Gastroesophageal sphincter (tissue), 4 donors: ENCODE measurements at regions not wholly inside any gene's neighbourhood (a gene's known extent, or its start where the extent isn't known, plus 50 kb on each side); places are given as distances from the start of the nearest gene placed in this dataset.
"Not testable (repeated sequence)": the region's sequence is repeated elsewhere in the genome, so short reads cannot be mapped to it uniquely, and the experiment has no call there.

Source experiments
- ATAC-seq: fragments of 150-250 bp; one replicate; pipeline ENCODE4 v1.9.1; 2016; ENCODE audit warnings: mild to moderate bottlenecking, moderate library complexity
- H3K27ac ChIP-seq, 4 donors: fragments of 200-600 bp; sonication (generic) in 3 of 4; 1 replicate in 3 of 4; 2 replicates in 1 of 4; pipeline ENCODE4 v1.5.1; 2016 to 2019
- H3K27me3 ChIP-seq: fragments of 200-600 bp; sonication (generic); one replicate; pipeline ENCODE4 v1.5.1; 2019
- H3K36me3 ChIP-seq, 2 donors: fragments of 200-600 bp; sonication (generic); one replicate each; pipeline ENCODE4 v1.5.1; 2019; ENCODE audit warnings: control low read depth in 1 of 2
- H3K4me1 ChIP-seq, 3 donors: fragments of 200-600 bp; sonication (generic); 1 replicate in 2 of 3; 2 replicates in 1 of 3; pipeline ENCODE4 v1.5.1; 2016 to 2019; ENCODE audit warnings: control low read depth in 2 of 3
- H3K4me3 ChIP-seq, 2 donors: fragments of 200-600 bp; sonication (generic); one replicate each; pipeline ENCODE4 v1.5.1; 2019; ENCODE audit warnings: mild to moderate bottlenecking in 1 of 2, moderate library complexity in 1 of 2
- H3K9me3 ChIP-seq, 3 donors: fragments of 200-600 bp; sonication (generic); one replicate each; pipeline ENCODE4 v1.5.1; 2017 to 2019; ENCODE audit warnings: control low read depth in 2 of 3
- EP300 ChIP-seq: sonication (generic); formaldehyde crosslinking; IDR thresholded peaks from one replicate; pipeline ENCODE4 v1.6.1; 2017; ENCODE audit warnings: antibody characterized with exemption, mild to moderate bottlenecking
- POLR2A ChIP-seq, 2 donors: fragments of 450-650 bp; IDR thresholded peaks; one replicate each; pipeline ENCODE4 v1.6.1; 2017; ENCODE audit warnings: antibody characterized with exemption in 2 of 2, mild to moderate bottlenecking in 2 of 2, moderate library complexity in 1 of 2
- POLR2AphosphoS5 ChIP-seq: sonication (generic); formaldehyde crosslinking; IDR thresholded peaks from one replicate; pipeline ENCODE4 v1.6.1; 2017; ENCODE audit warnings: antibody characterized with exemption
- WGBS, 2 donors: methylation state at CpG; one replicate each; pipeline ENCODE4 v1.1.5; 2018; ENCODE audit warnings: low coverage in 1 of 2; 5-methylcytosine and 5-hydroxymethylcytosine counted together
- TF ChIP-seq, protein P1 (sequence below), 4 experiments: fragments of 200-600 bp in 2 of 4; fragments of 450-650 bp in 2 of 4; sonication (generic) in 1 of 4; IDR thresholded peaks; one replicate each; pipeline ENCODE4 v1.5.1; 2017 to 2019; ENCODE audit warnings: antibody characterized with exemption in 4 of 4, mild to moderate bottlenecking in 2 of 4, moderate library complexity in 2 of 4

DNA sequence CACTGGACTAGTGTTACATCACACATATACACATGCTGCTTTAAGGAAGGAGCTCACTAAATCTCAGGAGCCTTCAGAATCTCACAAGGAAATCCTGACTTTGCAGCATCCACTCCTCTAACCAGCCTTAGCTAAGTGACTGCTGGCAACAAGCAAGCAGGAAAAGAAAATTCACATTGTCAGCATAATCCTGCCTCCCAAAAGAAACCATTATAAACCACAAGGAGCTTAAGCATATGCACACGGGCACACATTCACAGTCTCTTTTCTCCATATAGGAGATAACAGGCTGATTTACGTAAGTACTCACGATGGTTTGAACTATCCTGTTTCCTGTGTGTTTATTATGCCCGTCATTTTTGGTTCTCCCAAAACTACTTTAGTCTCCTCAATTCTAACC, 136.3 kb downstream of the TMEM144 start:
- 55 to 61% methylated on average over 4 of the region's 4 CpGs for WGBS, 2 donors
- H3K27me3 ChIP-seq: no peaks in the 10 kb centered on the region
- H3K27ac ChIP-seq: no peak overlapping the region
- no peaks in the 10 kb centered on the region for H3K4me1 ChIP-seq
- H3K36me3 ChIP-seq: no peaks in the 10 kb centered on the region
- no peak for TF ChIP-seq POLR2AphosphoS5
- no peak for TF ChIP-seq POLR2A (IDR thresholded peaks at IDR 0.05)
- TF ChIP-seq, protein P1, sequence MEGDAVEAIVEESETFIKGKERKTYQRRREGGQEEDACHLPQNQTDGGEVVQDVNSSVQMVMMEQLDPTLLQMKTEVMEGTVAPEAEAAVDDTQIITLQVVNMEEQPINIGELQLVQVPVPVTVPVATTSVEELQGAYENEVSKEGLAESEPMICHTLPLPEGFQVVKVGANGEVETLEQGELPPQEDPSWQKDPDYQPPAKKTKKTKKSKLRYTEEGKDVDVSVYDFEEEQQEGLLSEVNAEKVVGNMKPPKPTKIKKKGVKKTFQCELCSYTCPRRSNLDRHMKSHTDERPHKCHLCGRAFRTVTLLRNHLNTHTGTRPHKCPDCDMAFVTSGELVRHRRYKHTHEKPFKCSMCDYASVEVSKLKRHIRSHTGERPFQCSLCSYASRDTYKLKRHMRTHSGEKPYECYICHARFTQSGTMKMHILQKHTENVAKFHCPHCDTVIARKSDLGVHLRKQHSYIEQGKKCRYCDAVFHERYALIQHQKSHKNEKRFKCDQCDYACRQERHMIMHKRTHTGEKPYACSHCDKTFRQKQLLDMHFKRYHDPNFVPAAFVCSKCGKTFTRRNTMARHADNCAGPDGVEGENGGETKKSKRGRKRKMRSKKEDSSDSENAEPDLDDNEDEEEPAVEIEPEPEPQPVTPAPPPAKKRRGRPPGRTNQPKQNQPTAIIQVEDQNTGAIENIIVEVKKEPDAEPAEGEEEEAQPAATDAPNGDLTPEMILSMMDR (IDR thresholded peaks at IDR 0.05): no peak
- TF ChIP-seq EP300: no peak
- no peaks in the 10 kb centered on the region for H3K9me3 ChIP-seq
- no peak overlapping the region for H3K4me3 ChIP-seq
- no peak for ATAC-seq

DNA sequence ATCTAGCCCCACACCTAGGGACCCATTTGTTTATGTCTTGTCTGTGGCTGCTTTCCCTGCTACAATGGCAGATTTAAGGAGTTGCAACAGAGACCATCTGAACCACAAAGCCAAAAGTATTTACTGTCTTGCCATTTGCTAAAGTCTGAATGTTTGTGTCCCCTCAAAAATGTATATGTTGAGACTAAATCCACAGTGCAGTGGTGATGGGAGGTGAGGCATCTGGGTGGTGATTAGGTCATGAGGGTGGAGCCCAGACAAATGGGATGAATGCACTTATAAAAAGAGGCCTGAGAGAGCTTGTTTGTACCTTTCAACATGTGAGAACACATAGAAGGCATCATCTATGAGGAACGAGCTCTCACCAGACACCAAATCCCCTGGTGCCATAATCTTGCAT, 137.3 kb downstream of the TMEM144 start:
- Histone ChIP-seq H3K4me1 (no peaks in the 10 kb centered on the region), H3K4me3 (no peak overlapping the region), H3K9me3 (no peaks in the 10 kb centered on the region), H3K27me3 (no peaks in the 10 kb centered on the region), H3K36me3 (no peaks in the 10 kb centered on the region), H3K27ac (no peak overlapping the region)
- ATAC-seq: no peak
- no peak for TF ChIP-seq POLR2AphosphoS5
- no peak for TF ChIP-seq EP300
- no peak for TF ChIP-seq POLR2A (IDR thresholded peaks at IDR 0.05)
- TF ChIP-seq, protein P1 (IDR thresholded peaks at IDR 0.05): no peak
- 69% methylated on average over 1 of the region's 1 CpG; no CpG with 5 or more reads in 1 of the 2 donors for WGBS, 2 donors

DNA sequence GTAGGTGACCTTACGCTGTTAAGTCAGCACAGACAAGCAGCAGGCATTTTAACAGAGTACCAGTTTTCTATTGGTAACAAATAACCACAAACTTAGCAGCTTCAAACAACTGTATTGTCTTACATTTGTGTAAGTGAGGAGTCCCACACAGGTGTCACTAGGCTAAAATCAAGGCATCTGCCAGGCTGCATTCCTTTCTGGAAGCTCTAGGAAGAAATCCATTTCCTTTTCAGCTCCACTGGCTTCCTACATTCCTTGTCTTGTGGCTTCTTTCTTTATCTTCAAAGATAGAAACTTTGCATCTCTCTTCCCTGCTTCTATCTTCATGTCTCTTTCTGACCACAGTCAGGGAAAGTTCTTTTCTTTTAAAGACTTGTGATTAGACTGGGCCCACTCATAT, 139.9 kb downstream of the TMEM144 start:
- TF ChIP-seq, protein P1 (IDR thresholded peaks at IDR 0.05): no peak
- no peak for TF ChIP-seq EP300
- no peak for TF ChIP-seq POLR2A (IDR thresholded peaks at IDR 0.05)
- no peak for TF ChIP-seq POLR2AphosphoS5
- no peak for ATAC-seq
- Histone ChIP-seq H3K27me3 (no peaks in the 10 kb centered on the region), H3K9me3 (no peaks in the 10 kb centered on the region), H3K4me1 (no peaks in the 10 kb centered on the region), H3K36me3 (no peaks in the 10 kb centered on the region), H3K27ac (no peak overlapping the region), H3K4me3 (no peak overlapping the region)
- WGBS, 2 donors: 86 to 100% methylated on average over 1 of the region's 1 CpG

DNA sequence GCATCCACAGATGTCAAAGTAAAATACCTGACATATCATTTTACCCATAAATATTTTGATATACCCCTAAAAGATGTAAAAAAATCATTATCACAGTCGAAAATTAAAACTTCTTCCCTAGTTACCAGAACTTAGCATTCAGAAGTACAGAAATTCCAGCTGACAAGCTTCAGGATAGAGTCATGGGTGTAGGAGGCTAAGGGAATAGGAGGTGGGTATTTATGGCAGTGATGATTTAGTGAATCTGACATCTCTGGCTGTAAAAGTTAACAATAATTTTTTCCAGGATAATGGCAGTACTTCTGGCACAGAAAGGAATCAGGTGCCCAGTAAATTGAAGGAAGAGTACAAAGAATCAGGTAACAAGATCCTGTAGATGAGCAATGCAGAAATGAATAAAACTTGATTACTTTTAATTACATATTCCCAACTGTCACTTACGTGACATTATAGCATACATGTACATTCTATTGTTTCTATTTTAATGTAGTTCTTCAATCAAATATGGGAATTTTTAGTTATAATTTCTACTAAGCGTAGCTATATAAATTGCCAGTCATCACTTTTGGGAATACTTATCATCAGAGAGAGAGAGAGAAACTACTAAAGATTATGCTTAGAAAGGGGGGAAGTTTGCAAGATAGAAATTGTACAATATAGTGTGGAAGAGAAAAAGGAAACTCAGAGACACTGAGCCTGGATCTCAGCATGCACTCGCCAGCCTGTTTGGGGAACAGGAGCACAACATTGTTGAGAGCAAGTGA, 143.4 kb downstream of the TMEM144 start:
- 75 to 83% methylated on average over 4 of the region's 4 CpGs for WGBS, 2 donors
- TF ChIP-seq, protein P1 (IDR thresholded peaks at IDR 0.05): no peak
- TF ChIP-seq POLR2AphosphoS5: no peak
- TF ChIP-seq EP300: no peak
- TF ChIP-seq POLR2A (IDR thresholded peaks at IDR 0.05): no peak

DNA sequence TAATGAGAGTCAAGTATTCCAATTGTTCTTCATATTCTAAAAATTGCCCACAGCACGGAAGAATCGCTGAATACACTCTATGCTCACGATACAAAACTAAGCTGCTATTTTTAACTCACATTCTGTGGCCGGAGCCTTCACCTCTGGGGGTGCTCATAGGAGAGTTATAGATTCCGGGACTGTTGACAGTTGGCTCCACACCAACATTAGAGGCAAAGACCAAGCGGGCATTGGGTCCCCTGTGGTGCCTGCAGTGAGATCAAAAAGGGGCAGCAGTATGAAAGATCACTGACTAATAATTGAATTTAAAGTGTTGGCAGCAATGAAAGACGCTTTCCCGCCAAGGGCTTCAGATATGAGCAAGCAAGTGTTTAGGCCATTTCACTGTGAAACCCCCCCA, 146.0 kb downstream of the TMEM144 start:
- TF ChIP-seq POLR2AphosphoS5 (no peak), POLR2A (IDR thresholded peaks at IDR 0.05) (no peak), EP300 (no peak)
- TF ChIP-seq, protein P1 (IDR thresholded peaks at IDR 0.05): no peak
- peaks cover 0 to 14% (median 0%) of the 10 kb centered on the region in 3 donors for H3K9me3 ChIP-seq
- WGBS, 2 donors: 53 to 54% methylated on average over 5 to 8 of the region's 8 CpGs
- no peaks in the 10 kb centered on the region for H3K4me1 ChIP-seq
- no peak overlapping the region for H3K27ac ChIP-seq
- no peak for ATAC-seq
- no peaks in the 10 kb centered on the region for H3K27me3 ChIP-seq
- H3K36me3 ChIP-seq: no peaks in the 10 kb centered on the region
- no peak overlapping the region for H3K4me3 ChIP-seq

More for the DNA sequence above, 143.4 kb downstream of the TMEM144 start:
- Histone ChIP-seq H3K4me1 (no peaks in the 10 kb centered on the region), H3K27me3 (no peaks in the 10 kb centered on the region), H3K9me3 (peaks cover 0 to 11% (median 0%) of the 10 kb centered on the region in 3 donors), H3K27ac (no peak overlapping the region), H3K4me3 (no peak overlapping the region), H3K36me3 (no peaks in the 10 kb centered on the region)
- ATAC-seq: no peak

DNA sequence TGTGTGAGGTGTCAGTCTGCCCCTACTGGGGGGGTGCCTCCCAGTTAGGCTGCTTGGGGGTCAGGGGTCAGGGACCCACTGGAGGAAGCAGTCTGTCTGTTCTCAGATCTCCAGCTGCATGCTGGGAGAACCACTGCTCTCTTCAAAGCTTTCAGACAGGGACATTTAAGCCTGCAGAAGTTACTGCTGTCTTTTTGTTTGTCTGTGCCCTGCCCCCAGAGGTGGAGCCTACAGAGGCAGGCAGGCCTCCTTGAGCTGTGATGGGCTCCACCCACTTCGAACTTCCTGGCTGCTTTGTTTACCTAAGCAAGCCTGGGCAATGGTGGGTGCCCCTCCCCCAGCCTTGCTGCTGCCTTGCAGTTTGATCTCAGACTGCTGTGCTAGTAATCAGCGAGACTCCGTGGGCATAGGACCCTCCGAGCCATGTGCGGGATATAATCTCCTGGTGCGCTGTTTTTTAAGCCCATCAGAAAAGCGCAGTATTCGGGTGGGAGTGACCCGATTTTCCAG, 153.7 kb upstream of the RXFP1 start:
- not testable (repeated sequence) for H3K4me3 ChIP-seq, H3K36me3 ChIP-seq, H3K27me3 ChIP-seq, ATAC-seq, H3K27ac ChIP-seq, H3K4me1 ChIP-seq
- peaks cover 0 to 14% (median 0%) of the 10 kb centered on the region in 3 donors for H3K9me3 ChIP-seq
- 100% methylated on average over 1 of the region's 9 CpGs; no CpG with 5 or more reads in 1 of the 2 donors for WGBS, 2 donors
